Right forelimb (tissue), 1 donor: ENCODE measurements at regions not wholly inside any gene's neighbourhood (a gene's known extent, or its start where the extent isn't known, plus 50 kb on each side); places are given as distances from the start of the nearest gene placed in this dataset.

Source experiments
- DNase-seq: peaks from one replicate; pipeline ENCODE4 v3.0.0-alpha.2; 2018

GRCh38 chr9:17894501-17895160 lies 315.8 kb downstream of the SH3GL2 start:
- no peak for DNase-seq

GRCh38 chr9:17900606-17901005 lies 321.7 kb downstream of the SH3GL2 start:
- DNase-seq: no peak

- peak; percentile 77 for DNase-seq
Measured at GRCh38 chr9:17905366-17905765, 326.5 kb downstream of the SH3GL2 start.

- DNase-seq: peak; percentile 63
Measured at GRCh38 chr9:17905781-17906175, 326.9 kb downstream of the SH3GL2 start.

GRCh38 chr9:17906176-17906840 lies 327.4 kb downstream of the SH3GL2 start:
- peak; percentile 73 for DNase-seq

- DNase-seq: peak; percentile 54
Measured at GRCh38 chr9:17906841-17907778, 328.2 kb downstream of the SH3GL2 start.

- peak; percentile 47 for DNase-seq
Measured at GRCh38 chr9:17907779-17908508, 329.1 kb downstream of the SH3GL2 start.

GRCh38 chr9:17926246-17926645 lies 347.4 kb downstream of the SH3GL2 start:
- no peak for DNase-seq

- no peak for DNase-seq
Measured at GRCh38 chr9:17927616-17928015, 348.8 kb downstream of the SH3GL2 start.

GRCh38 chr9:17928228-17928627 lies 349.4 kb downstream of the SH3GL2 start:
- DNase-seq: no peak

GRCh38 chr9:17928768-17929167 lies 349.9 kb downstream of the SH3GL2 start:
- DNase-seq: no peak

GRCh38 chr9:17929506-17929905 lies 350.6 kb downstream of the SH3GL2 start:
- no peak for DNase-seq

GRCh38 chr9:17930071-17930470 lies 351.2 kb downstream of the SH3GL2 start:
- DNase-seq: no peak

GRCh38 chr9:17936365-17936764 lies 357.5 kb downstream of the SH3GL2 start:
- DNase-seq: no peak

- DNase-seq: no peak
Measured at GRCh38 chr9:17938035-17938655, 359.3 kb downstream of the SH3GL2 start.

- DNase-seq: no peak
Measured at GRCh38 chr9:17942498-17942897, 363.6 kb downstream of the SH3GL2 start.

GRCh38 chr9:17955409-17955808 lies 376.5 kb downstream of the SH3GL2 start:
- DNase-seq: no peak

- DNase-seq: no peak
Measured at GRCh38 chr9:17958363-17958762, 379.5 kb downstream of the SH3GL2 start.

- no peak for DNase-seq
Measured at GRCh38 chr9:17962747-17963146, 383.9 kb downstream of the SH3GL2 start.

GRCh38 chr9:17963498-17963897 lies 384.6 kb downstream of the SH3GL2 start:
- DNase-seq: no peak

- no peak for DNase-seq
Measured at GRCh38 chr9:17967731-17968130, 388.9 kb downstream of the SH3GL2 start.

GRCh38 chr9:17969232-17969631 lies 390.4 kb downstream of the SH3GL2 start:
- DNase-seq: no peak
